ENCODE measurements at regions not wholly inside any gene's neighbourhood (a gene's known extent, or its start where the extent isn't known, plus 50 kb on each side); places are given as distances from the start of the nearest gene placed in this dataset.
"Not testable (repeated sequence)": the region's sequence is repeated elsewhere in the genome, so short reads cannot be mapped to it uniquely, and the experiment has no call there.

GRCh38 chr3:103515116-103515515 is 1080.3 kb downstream of the ZPLD1 start:
- Histone ChIP-seq H3K9ac (ENCODE audit: low read length) (no peak overlapping the region), H3K36me3 (ENCODE audit: insufficient read depth, low read length) (no peaks in the 10 kb centered on the region), H2AFZ (ENCODE audit: low read depth, low read length) (no peak overlapping the region), H3K9me3 (ENCODE audit: low read length) (no peaks in the 10 kb centered on the region), H3F3A (ENCODE audit: insufficient read depth, low read length, poor library complexity, severe bottlenecking) (no peaks in the 10 kb centered on the region), H3K9me2 (ENCODE audit: insufficient read depth, low read length) (no peaks in the 10 kb centered on the region), H4K20me1 (ENCODE audit: insufficient read depth) (no peaks in the 10 kb centered on the region), H3K4me3 (ENCODE audit: low read length) (no peak overlapping the region), H3K27me3 (ENCODE audit: insufficient read depth, low read depth, low read length) (no peaks in the 10 kb centered on the region), H3K27ac (ENCODE audit: low read length) (no peak overlapping the region), H3K4me2 (ENCODE audit: low read length) (no peak overlapping the region), H3K79me2 (replicated peaks; ENCODE audit: insufficient read depth, low read length) (no peaks in the 10 kb centered on the region)
- TF ChIP-seq RAD21 (conservative IDR thresholded peaks at IDR 0.05) (no peak), TAF1 (IDR thresholded peaks at IDR 0.05; ENCODE audit: low read depth) (no peak), REST (IDR thresholded peaks at IDR 0.05; ENCODE audit: borderline replicate concordance) (no peak), SMC3 (conservative IDR thresholded peaks at IDR 0.05; ENCODE audit: poor library complexity) (no peak), EP300 (conservative IDR thresholded peaks at IDR 0.05; ENCODE audit: poor library complexity, severe bottlenecking) (no peak), EZH2 (IDR thresholded peaks at IDR 0.05; ENCODE audit: borderline replicate concordance, insufficient read depth, low read length, poor library complexity, severe bottlenecking) (no peak), MXI1 (conservative IDR thresholded peaks at IDR 0.05; ENCODE audit: poor library complexity, severe bottlenecking) (no peak), CTCF (IDR thresholded peaks at IDR 0.05; ENCODE audit: poor library complexity, severe bottlenecking) (no peak), POLR2AphosphoS5 (IDR thresholded peaks at IDR 0.05) (no peak)

- TF ChIP-seq RAD21 (conservative IDR thresholded peaks at IDR 0.05): no peak
- TF ChIP-seq TAF1 (IDR thresholded peaks at IDR 0.05; ENCODE audit: low read depth): no peak
- no peak for TF ChIP-seq EP300 (conservative IDR thresholded peaks at IDR 0.05; ENCODE audit: poor library complexity, severe bottlenecking)
- no peak for TF ChIP-seq POLR2AphosphoS5 (IDR thresholded peaks at IDR 0.05)
- TF ChIP-seq EZH2 (IDR thresholded peaks at IDR 0.05; ENCODE audit: borderline replicate concordance, insufficient read depth, low read length, poor library complexity, severe bottlenecking): no peak
- no peak for TF ChIP-seq MXI1 (conservative IDR thresholded peaks at IDR 0.05; ENCODE audit: poor library complexity, severe bottlenecking)
- no peak for TF ChIP-seq SMC3 (conservative IDR thresholded peaks at IDR 0.05; ENCODE audit: poor library complexity)
- no peak for TF ChIP-seq CTCF (IDR thresholded peaks at IDR 0.05; ENCODE audit: poor library complexity, severe bottlenecking)
- no peak for TF ChIP-seq REST (IDR thresholded peaks at IDR 0.05; ENCODE audit: borderline replicate concordance)
- Histone ChIP-seq H3K27me3 (ENCODE audit: insufficient read depth, low read depth, low read length) (no peaks in the 10 kb centered on the region), H4K20me1 (ENCODE audit: insufficient read depth) (no peaks in the 10 kb centered on the region), H3K9ac (ENCODE audit: low read length) (no peak overlapping the region), H3K9me3 (ENCODE audit: low read length) (no peaks in the 10 kb centered on the region), H3K36me3 (ENCODE audit: insufficient read depth, low read length) (no peaks in the 10 kb centered on the region), H3K9me2 (ENCODE audit: insufficient read depth, low read length) (no peaks in the 10 kb centered on the region), H3K4me3 (ENCODE audit: low read length) (no peak overlapping the region), H3K4me2 (ENCODE audit: low read length) (no peak overlapping the region), H3K27ac (ENCODE audit: low read length) (no peak overlapping the region), H2AFZ (ENCODE audit: low read depth, low read length) (no peak overlapping the region), H3K79me2 (replicated peaks; ENCODE audit: insufficient read depth, low read length) (no peaks in the 10 kb centered on the region), H3F3A (ENCODE audit: insufficient read depth, low read length, poor library complexity, severe bottlenecking) (no peaks in the 10 kb centered on the region)
Observed at GRCh38 chr3:103516950-103517349, 1082.1 kb downstream of the ZPLD1 start.

- H3K4me3 ChIP-seq (ENCODE audit: low read length); H3K9me2 ChIP-seq (ENCODE audit: insufficient read depth, low read length); H3K36me3 ChIP-seq (ENCODE audit: insufficient read depth, low read length); H3K79me2 ChIP-seq (replicated peaks; ENCODE audit: insufficient read depth, low read length); H3K27ac ChIP-seq (ENCODE audit: low read length); H3K9me3 ChIP-seq (ENCODE audit: low read length); H3K9ac ChIP-seq (ENCODE audit: low read length); H3F3A ChIP-seq (ENCODE audit: insufficient read depth, low read length, poor library complexity, severe bottlenecking); H3K4me2 ChIP-seq (ENCODE audit: low read length); H4K20me1 ChIP-seq (ENCODE audit: insufficient read depth); H3K27me3 ChIP-seq (ENCODE audit: insufficient read depth, low read depth, low read length); H2AFZ ChIP-seq (ENCODE audit: low read depth, low read length): not testable (repeated sequence)
Observed at GRCh38 chr3:103531327-103531726, 1096.5 kb downstream of the ZPLD1 start.
